Urothelium cell line (cell line): ENCODE measurements at regions not wholly inside any gene's neighbourhood (a gene's known extent, or its start where the extent isn't known, plus 50 kb on each side); places are given as distances from the start of the nearest gene placed in this dataset.

Experiments
- DNase-seq: peaks from one replicate; pipeline ENCODE4 v3.0.0; 2011; ENCODE audit warnings: low spot score, mixed read lengths
- FAIRE-seq: peaks from 2 replicates; lab custom pipeline; 2011; peaks lifted over from hg19 to GRCh38; lab: Jason Lieb, UNC

DNA sequence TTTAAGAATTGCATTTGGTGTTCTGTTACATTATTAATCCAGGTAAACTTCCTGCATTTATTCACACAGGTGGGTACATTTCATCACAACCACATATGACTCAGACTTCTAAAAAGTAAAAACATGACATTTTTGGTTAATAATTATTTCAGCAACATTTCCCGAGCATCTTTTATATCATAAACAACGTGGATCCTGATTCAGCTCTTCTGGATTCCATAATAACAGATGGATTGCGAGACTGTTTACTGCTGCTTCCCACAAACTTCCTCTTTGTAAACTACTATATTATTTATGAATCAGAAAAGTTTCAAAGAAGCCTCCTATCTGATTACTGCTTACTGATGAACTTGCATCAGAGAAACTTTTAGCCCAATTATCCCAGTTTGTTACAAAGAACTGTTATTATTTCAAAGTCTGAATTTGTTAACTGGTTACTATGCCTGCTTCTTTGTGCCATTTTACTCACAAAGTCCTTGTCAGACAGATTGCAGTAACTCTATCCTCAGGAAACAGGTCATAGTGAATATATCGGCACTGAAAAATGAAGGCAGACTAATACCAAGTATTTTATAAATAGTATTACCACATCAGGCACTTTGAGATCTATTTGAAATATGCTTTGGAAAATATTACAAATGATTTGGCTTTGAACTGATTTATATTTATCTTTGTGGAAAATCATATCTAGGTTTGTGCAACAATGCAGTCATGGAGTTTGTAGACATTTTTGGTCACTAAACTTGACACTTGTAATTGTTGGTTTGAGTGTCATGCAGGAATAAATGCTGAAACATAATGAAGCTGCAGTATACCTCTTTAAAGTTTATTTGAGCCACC is 511.6 kb downstream of the PLCL1 start:
- FAIRE-seq: no peak
- no peak for DNase-seq

DNA sequence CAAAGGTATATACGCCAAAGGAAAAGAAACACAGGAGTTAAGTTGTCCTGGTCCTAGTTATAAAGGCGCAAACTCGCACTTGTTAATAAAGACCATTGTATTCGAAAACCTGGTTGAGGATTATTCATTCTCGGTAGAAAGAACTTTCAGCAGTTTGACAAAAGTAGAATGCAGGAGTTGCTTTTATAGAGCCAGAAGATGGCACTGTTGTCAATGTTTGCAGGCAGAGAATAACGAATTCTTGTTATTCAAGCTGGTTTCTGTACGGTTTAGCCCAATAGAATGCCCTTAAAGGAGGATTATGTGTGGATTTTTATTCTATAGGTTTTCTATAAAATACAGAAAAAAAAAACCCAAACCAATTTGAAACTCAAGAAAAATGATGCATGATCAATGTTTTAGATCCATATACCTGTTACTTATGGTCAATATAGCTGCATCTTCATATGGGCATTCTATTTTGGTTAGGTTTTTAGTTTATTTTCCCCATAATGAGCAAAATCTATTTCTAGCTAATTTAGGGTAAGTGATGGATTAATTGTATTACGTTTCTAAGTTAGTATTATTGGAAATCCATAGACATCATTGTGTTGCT is 510.3 kb downstream of the PLCL1 start:
- DNase-seq (peak; percentile 30), FAIRE-seq (no peak)

DNA sequence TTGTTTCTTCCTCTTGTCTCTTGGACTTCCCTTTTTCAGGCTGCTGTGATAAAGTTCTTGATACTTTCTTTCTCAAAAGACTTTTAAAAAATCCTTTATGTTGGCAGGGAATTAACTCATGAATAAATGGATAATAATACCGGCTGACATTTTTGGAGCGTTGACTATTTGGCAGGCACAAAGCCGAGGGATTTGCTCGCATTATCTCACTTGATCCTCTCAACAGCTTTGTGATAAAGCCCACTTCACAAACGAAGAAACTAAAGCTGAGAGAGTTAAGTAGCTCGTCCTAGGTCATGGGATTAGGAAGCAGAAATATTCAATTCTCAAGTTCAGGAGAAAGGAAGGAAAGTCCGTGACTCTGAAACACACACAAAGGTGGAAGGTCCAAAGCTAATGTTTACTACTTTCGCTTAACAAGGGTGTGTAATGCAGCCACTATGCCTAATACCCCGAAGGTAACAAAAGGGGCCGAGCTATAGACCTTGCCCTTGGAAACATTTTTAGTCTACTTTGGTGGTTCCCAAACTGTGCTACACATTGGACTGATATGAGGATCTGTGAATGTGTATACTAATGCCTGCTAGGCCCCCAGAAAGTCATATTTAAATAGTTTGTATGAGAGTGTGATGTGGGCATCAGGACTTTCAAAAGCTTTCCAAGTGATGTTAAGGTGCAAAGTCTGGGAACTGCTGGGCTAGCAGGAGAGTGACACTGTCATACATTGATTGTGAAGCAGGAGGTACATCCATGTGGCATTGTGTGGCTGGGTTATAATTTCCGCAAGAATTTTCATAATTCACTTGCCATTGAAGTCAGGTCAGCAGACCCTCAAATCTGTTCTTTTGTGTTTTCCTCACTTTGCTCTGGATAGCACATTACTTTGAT is 508.4 kb downstream of the PLCL1 start:
- FAIRE-seq: no peak
- DNase-seq: no peak

DNA sequence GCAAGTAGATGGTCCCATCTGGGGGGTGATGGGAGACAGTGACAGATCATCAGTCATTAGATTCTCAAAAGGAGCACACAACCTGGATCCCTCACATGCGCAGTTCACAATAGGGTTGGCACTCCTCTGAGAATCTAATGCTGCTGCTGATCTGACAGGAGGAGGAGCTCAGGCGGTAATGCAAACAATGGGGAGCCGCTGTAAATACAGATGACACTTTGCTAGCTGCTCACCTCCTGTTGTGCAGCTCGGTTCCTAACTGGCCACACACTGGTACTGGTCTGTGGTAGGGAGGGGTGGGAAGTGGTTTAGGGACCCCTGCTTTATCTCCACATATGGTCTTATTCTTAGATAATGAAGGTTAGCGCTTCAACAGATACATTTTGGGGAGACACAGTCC is 506.6 kb downstream of the PLCL1 start:
- no peak for FAIRE-seq
- no peak for DNase-seq

DNA sequence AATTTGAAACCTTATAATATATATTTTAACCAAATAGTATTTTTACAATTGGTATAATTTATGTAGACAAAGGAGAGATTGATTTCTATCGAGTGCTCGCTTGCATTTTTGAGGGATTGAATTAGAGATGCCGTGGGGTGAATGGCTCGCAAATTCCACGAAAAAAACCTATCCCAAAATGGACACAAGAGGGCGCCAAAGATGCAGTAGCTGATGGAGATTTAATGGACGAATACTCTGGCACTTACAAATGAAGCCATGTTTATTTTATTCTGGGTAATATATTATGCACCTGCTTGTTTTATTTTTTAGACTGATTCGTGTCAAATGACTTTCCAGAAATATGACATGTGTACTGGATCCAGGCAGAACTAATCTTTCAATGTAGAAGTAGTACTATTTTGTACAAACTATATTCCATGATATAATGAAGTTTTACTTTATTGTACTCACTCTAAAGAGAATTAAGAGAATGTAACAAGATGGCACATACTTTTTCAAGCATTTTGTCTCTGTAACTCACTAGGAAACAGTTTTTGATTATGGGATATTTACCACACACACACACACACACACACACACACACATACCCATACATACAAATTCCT is 505.4 kb downstream of the PLCL1 start:
- no peak for FAIRE-seq
- peak; percentile 61 for DNase-seq

DNA sequence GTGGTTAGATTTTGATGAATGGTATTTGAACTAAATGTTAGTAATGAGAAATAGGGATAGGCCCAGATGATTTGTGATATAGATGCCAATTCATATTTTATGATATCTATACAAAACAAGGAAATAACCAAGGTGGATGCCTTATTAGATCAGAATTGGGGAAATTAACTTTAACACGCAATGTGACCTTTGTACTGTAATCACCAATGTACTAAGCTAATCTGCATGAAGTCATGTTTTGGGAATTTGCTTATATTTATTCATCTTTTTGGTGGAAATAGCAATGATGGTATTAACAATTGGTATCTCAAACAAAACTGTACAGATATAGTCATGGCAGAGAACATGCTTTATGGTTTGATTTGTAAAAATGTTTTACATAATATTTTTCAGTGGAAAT is 504.7 kb downstream of the PLCL1 start:
- DNase-seq: no peak
- FAIRE-seq: no peak

DNA sequence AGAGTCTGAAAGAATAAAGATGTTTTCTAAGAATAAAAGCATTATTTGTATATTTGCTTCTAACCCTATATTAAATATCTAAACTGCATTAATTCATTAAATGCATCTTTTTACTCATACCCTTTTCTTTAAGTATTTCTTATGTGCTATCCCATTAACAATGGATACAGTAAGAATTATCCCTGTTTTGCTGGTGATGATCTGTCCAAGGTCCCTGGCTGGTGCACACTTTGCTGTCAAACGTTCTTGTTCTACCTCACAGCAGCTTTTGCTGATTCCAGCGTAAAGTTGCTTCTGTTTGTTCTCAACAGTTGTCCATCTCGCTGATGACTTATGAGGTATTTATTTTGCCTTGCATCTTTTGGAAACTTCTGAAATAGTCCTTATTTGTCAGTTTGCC is 504.0 kb downstream of the PLCL1 start:
- FAIRE-seq: no peak
- DNase-seq: no peak

DNA sequence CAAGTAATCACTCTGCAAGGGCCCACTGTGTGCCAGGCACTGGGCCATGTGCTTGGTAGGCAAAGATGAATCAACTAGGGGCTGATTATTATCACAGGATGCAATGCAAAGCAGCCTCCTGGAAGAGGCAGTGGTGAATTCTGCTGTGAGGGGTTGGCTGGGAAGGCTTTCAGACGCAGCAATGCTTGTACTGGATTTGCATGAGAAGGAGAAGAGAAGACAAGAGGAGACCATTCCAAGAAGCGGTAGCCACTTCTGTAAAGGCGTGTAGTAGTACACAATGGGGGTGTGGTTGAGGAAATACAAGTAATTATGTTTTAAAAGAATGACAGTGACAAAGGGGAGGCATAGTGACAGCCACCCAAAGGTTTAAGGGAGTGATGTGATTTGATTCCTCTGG is 502.7 kb downstream of the PLCL1 start:
- no peak for FAIRE-seq
- DNase-seq: no peak

DNA sequence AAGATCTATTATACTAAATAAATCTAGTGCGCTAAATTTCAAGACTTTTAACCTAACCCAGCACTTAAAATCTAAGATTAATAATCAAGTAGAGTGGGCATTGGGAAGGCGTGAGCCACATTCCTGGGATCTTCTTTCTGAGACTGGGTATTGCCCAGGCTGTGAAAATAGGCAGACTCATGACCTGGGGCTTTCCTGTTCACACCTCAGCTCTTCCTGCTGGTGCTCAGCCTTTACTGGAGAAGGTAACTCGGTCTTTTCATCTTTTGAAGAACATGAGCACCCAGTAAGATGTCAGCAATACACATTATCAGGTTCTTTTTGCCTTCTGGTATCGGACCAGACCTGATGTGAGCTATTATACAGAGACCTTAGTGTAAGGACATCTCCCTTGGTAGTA is 500.5 kb downstream of the PLCL1 start:
- DNase-seq (no peak), FAIRE-seq (no peak)

DNA sequence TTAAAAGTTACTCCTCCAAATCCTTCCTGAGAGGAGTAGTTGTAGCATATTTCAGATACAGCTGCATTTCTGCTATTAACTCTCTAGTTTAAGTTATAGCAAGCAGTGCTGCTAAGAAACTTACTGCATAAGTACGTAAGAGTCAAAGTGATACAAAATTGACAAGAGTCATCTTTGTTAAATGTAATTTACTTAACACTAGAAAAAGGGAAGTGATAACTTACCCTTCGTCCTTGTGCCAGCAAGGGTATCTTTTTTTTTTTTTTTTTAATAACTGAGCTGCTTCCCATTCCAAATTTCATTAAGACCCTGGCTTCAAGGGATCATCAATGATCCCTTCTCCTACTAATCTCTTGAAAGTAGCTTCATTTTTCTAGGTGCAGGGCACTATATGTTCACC is 493.0 kb downstream of the PLCL1 start:
- DNase-seq: no peak
- FAIRE-seq: no peak

DNA sequence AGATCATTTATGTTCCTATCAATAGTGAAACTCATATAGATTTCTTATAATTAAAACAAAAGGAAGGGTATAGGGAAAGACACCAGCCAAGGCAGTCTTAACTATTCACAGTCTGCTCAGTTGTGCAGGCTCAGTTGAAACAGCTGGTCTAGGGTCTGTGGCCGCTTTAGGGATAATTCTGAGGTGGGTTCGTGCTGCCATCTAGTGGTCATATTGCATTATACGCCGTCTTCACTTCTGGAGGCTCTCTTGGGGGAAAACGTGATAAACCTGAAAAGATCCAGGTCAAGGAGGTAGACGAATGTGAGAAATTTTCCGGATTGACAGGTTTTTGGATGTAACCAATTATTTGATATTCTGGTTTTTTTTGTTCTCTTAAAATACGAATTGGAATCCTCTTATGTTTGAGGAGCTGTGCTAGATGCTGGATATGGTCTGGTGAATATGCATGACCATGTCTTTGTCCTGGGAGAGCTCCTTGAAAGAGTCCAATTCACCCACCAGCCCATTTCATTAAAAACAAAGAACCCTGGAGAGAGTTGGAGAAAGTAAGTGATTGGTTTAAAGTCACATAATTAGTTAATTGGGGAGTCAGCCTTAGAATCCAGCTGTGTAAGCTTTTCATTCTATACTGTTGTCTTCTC is 492.4 kb downstream of the PLCL1 start:
- DNase-seq (peak; percentile 51), FAIRE-seq (no peak)

DNA sequence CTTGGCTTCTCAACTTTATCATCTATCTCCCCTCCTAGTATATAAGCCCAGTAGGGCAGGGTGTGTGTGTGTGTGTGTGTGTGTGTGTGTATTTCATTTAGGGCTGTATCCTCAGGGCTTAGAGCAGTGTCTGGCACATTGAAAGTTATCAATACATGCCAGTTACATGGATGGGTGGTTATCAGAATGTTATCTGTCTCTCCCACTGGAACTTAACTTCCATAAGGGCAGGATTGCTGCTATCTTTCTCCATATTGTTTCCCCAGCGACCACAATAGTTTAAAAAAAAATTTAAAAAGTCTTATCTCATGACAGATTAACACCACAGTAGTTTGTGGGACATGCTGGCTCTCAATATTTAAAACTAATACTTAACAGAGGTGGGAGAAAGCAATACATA is 488.9 kb downstream of the PLCL1 start:
- DNase-seq (no peak), FAIRE-seq (no peak)

DNA sequence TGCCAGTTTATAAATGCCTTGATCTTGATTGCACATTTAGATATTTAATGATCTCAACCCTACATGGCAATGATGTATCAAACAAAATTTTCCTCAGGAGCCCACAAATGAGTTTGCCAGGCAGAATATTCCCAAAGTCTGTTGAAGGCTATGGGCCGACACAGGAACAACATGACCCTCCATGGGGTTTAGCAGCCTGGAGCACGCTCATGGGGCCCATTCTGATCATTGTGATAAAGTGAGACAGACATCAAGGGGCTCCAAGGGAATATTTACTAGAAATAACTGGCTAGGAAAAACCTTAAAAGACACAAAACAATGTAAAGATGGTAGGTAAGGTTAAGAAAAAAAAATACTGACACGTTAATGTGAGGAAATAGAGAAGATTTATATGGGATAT is 485.4 kb downstream of the PLCL1 start:
- FAIRE-seq: no peak
- DNase-seq: no peak

DNA sequence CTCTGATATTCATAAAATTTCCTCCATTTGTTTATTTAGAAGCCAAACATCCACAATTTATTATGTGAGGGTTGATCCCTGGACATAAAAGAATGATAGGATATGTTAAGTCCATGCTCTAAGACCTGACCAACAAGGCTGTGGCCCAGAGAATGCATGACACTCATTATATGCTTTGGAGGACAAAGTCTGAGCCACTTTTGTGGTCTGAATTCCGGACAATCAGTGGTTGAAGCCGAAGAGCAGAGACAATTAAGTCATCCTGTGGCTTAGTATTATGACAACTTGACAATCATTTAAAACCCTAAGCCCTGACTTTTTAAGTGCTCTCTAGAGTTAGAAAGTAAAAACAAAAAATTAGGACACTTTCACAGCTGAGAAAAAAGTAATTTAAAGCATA is 483.3 kb downstream of the PLCL1 start:
- FAIRE-seq (no peak), DNase-seq (no peak)

DNA sequence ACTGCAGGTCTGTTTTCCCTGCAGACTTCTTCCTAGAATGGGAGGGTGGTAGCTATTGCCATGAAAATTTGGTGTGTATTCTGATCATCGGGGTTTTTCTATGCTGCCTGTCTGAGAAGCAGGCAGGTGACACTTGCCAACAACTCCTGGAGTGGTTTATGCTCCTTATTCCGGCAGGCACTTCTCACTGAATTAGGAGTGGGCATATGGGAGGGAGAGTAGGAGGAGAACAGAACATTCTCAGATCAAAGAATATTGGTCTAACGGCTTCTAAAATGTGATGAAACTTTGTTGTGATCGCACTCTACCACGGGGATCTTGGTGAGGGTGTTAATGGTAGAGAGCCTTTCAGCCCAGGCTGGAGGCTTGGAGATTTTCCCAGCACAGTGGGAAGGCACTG is 480.8 kb downstream of the PLCL1 start:
- FAIRE-seq: no peak
- no peak for DNase-seq

DNA sequence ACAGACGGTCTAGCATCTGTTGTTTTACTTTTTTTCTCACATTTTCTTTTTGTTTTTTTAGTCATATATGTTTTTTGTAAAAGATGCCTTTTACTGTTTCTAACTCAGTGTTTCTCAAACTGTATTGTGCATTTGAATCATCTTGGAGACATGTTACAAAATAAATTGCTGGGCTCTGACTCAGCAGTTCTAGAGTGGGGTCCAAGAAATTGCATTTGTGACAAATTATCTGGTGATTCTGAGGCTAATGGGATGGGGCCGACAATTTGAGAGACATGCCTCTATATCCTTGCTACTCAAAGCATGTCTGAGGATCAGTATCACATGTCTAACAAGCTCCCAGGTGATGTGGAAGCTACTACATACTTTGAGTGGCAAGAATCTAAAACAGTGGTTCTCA is 478.8 kb downstream of the PLCL1 start:
- DNase-seq (no peak), FAIRE-seq (no peak)

DNA sequence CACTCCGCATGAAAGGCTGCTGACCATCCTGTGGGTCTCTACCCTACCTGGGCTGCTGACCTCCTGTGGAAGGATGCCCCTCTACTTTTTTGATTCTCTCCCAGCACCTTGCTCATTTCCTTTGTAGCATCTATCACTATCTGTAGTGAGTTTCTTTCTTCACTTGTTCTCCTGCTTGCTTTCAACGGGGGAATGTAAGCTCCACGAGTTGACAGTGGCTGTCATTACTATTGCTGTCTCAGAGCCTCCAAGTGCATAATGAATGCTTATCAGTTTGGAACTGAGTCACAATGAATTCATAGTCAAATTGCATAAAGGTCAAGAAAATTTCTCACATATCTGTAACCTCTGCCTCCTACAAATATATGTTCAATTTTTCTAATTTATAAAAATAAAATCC is 477.7 kb downstream of the PLCL1 start:
- no peak for FAIRE-seq
- DNase-seq: no peak

DNA sequence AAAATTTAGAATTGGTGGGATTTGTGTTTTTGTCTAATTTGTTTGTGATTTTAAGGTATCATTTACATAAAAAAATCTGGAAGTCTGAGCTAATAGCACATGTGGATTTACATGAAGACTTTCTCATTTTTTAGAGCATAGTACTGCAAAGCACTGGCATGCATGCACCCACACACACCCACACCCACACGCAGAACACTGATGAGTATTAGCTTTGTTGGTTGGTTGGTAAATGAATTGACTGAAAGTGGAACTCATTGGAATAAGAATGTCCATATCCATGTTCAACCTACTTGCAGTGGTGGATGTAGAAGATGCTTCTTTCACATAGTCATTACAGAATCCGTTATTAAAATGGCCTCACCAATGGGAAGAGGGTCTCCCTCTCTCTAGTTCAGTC is 475.8 kb downstream of the PLCL1 start:
- no peak for DNase-seq

DNA sequence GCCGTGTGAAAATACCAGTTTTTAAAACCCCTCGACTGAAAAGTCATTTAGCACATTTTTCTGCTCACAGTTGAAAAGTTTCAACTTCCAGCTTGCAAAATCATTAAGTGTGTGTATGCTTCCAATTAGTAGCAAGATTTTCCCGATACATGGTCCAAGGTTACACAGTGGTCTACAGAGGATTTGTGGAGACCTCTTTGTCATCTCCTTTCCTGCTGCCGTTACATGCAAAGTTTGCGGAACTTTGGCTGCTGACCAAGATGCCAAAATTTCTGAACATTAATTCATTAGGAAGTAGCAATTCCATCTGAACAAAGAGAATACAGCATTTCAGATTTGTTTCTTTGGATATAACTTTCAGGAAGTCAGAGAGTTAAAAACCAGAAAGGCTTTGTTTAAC is 474.6 kb downstream of the PLCL1 start:
- FAIRE-seq: no peak
- no peak for DNase-seq

More for the DNA sequence above, 475.8 kb downstream of the PLCL1 start:
- FAIRE-seq: no peak

DNA sequence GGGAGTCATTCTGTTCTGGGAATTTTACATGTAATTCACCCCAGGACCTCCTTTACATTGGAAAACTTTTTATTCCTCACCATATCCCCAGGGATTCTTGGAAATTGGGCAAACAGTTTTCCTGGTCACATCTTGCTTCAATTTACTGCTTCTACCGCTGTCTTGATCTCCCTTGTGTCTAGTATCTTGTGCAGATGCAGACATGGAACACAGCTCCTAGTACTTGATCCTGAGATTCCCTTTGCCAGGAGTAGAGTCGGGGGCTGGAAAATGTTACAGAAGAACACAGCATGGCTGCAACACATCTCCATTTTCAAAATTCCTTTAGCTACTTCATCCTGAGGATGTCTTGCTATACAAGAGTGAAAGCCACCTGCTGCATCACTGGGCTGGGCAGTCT is 472.8 kb downstream of the PLCL1 start:
- FAIRE-seq: no peak

DNA sequence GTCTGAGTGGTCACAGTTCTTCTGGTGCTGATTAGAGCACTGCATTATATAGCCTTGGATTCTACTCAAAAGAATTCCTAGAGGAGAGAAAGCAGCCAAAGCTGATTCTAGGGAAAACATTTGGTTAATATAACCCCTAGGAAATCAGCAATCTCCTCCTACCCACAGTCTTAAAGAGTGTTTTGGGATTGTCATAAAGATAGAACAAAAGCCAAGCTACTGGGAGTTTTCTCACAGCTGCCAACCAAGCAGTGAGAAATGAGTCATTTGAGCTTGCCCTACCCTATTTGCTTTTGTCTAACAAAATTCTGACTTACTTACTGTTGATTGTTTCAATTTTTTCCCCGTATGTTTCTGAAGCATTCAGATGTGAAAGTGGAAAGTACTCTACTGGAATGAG is 469.3 kb downstream of the PLCL1 start:
- FAIRE-seq (no peak), DNase-seq (no peak)

More for the DNA sequence above, 472.8 kb downstream of the PLCL1 start:
- DNase-seq: no peak
